SJSA1 (cell line): ENCODE measurements at regions not wholly inside any gene's neighbourhood (a gene's known extent, or its start where the extent isn't known, plus 50 kb on each side); places are given as distances from the start of the nearest gene placed in this dataset.

Source experiments
- DNase-seq, 2 experiments: peaks; one replicate each; pipeline ENCODE4 v3.0.0-alpha.2; 2015 to 2020; ENCODE audit warnings: low spot score in 2 of 2, low read depth in 1 of 2
- H3K27ac ChIP-seq: fragments of 250-450 bp; sonication (Bioruptor Pico); 2 replicates; pipeline ENCODE4 v1.5.1; 2020; ENCODE audit warnings: mild to moderate bottlenecking, moderate library complexity
- H3K27me3 ChIP-seq: fragments of 250-450 bp; sonication (Bioruptor Pico); replicated peaks from 2 replicates; pipeline ENCODE4 v1.5.1; 2020; ENCODE audit warnings: mild to moderate bottlenecking, moderate library complexity
- H3K36me3 ChIP-seq: fragments of 250-450 bp; sonication (Bioruptor Pico); 2 replicates; pipeline ENCODE4 v1.5.1; 2020; ENCODE audit warnings: mild to moderate bottlenecking
- H3K4me1 ChIP-seq: fragments of 250-450 bp; sonication (Bioruptor Pico); replicated peaks from 2 replicates; pipeline ENCODE4 v1.6.1; 2021; ENCODE audit warnings: mild to moderate bottlenecking
- H3K4me3 ChIP-seq: fragments of 250-450 bp; sonication (Bioruptor Pico); 2 replicates; pipeline ENCODE4 v1.5.1; 2020; ENCODE audit warnings: mild to moderate bottlenecking
- H3K9me3 ChIP-seq: fragments of 250-450 bp; sonication (Bioruptor Pico); replicated peaks from 2 replicates; pipeline ENCODE4 v1.5.1; 2020; ENCODE audit warnings: mild to moderate bottlenecking

DNA sequence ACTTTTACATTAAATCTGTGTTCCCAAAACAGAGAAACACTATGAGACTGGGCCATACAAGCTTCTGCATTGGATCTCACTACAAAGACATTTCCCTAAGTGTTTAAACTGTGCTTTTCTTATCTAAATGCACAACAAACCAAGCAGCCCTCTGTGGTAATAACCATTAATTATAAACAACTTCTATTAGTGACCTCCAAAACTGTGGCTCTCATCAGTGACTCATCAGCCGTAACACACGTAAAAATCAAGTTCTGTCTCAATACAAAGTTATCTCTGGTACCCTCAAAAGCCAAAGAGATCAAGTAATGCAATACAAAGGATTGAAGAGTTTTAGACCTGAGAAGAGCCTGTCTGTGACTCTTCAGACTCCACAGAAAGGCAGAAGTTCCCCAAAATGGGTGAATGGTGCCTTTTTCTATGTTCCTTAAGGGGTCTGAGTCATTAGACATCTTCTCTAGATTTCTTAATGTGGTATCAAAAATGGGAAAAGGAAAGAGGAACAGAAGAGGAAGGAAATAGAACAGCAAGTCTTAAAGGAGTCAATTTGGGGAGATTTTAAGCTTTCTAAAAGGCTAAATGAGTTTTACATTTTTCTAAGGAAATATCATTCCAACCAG is 189.8 kb upstream of the PPP1R2C start:
- Histone ChIP-seq H3K4me1 (no peaks in the 10 kb centered on the region), H3K9me3 (no peaks in the 10 kb centered on the region), H3K27me3 (no peaks in the 10 kb centered on the region), H3K27ac (no peak overlapping the region), H3K36me3 (no peaks in the 10 kb centered on the region), H3K4me3 (no peak overlapping the region)
- no peak for DNase-seq

GRCh38 chrX:42973321-42973720 is 195.4 kb upstream of the PPP1R2C start:
- no peak for DNase-seq
- no peaks in the 10 kb centered on the region for H3K9me3 ChIP-seq
- no peaks in the 10 kb centered on the region for H3K27me3 ChIP-seq
- H3K4me3 ChIP-seq: no peak overlapping the region
- no peaks in the 10 kb centered on the region for H3K36me3 ChIP-seq
- H3K27ac ChIP-seq: no peak overlapping the region
- no peaks in the 10 kb centered on the region for H3K4me1 ChIP-seq

DNA sequence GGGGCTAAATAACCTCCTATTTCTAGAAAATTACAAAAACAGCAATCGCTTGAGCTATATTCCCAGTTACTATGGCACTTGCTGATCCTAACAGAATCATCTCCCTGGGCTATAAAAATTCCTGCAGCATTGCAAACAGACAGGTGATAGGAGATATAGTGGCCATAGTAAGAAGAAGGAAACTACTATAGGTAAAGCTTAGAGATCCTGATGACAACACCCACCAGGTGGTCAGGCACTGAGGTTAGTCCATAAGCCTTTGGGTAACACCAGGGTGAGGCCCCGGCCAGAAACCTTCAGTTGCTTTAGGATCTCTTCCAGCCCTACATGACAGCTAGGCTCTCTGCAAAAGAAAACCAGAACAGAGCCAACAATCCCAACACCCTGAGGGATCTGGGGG is 197.9 kb upstream of the PPP1R2C start:
- H3K9me3 ChIP-seq: no peaks in the 10 kb centered on the region
- DNase-seq: no peak
- no peaks in the 10 kb centered on the region for H3K27me3 ChIP-seq
- no peaks in the 10 kb centered on the region for H3K4me1 ChIP-seq
- no peak overlapping the region for H3K27ac ChIP-seq
- H3K4me3 ChIP-seq: no peak overlapping the region
- no peaks in the 10 kb centered on the region for H3K36me3 ChIP-seq

- no peak overlapping the region for H3K27ac ChIP-seq
- no peaks in the 10 kb centered on the region for H3K4me1 ChIP-seq
- H3K9me3 ChIP-seq: no peaks in the 10 kb centered on the region
- DNase-seq: no peak
- H3K36me3 ChIP-seq: no peaks in the 10 kb centered on the region
- H3K27me3 ChIP-seq: no peaks in the 10 kb centered on the region
- no peak overlapping the region for H3K4me3 ChIP-seq
These were observed 198.9 kb upstream of the PPP1R2C start for GRCh38 chrX:42976746-42977366.

- H3K4me3 ChIP-seq: no peak overlapping the region
- H3K4me1 ChIP-seq: no peaks in the 10 kb centered on the region
- no peaks in the 10 kb centered on the region for H3K36me3 ChIP-seq
- H3K27me3 ChIP-seq: no peaks in the 10 kb centered on the region
- H3K27ac ChIP-seq: no peak overlapping the region
- DNase-seq: no peak
- H3K9me3 ChIP-seq: no peaks in the 10 kb centered on the region
These were observed 200.9 kb upstream of the PPP1R2C start for GRCh38 chrX:42978655-42979379.

DNA sequence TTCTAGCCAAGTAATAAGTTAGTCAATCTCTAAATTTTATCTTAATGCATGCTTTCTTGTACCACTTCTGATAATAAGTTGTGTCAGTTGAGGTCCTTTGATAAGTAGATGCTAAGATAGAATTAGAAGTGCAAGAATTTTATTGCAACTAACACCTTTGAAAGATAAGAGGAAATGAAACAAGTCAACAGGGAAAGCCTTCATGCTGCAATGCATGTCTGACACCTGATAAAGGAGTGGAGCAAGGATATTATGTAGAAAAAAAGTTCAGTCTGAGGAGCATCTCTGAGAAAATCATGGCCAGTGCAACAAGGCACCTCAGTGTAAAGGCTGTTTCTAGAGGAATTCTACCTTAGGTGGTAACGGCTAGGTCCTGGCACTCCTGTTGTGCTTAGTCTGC is 210.7 kb upstream of the PPP1R2C start:
- Histone ChIP-seq H3K4me1 (no peaks in the 10 kb centered on the region; the same call in 1 of the 2 replicates), H3K27me3 (no peaks in the 10 kb centered on the region), H3K4me3 (no peak overlapping the region), H3K9me3 (no peaks in the 10 kb centered on the region), H3K36me3 (no peaks in the 10 kb centered on the region), H3K27ac (no peak overlapping the region)
- no peak for DNase-seq

GRCh38 chrX:42992199-42992943 is 214.4 kb upstream of the PPP1R2C start:
- H3K27ac ChIP-seq: no peak overlapping the region
- H3K4me1 ChIP-seq: no peaks in the 10 kb centered on the region; the same call in 1 of the 2 replicates
- no peaks in the 10 kb centered on the region for H3K9me3 ChIP-seq
- H3K27me3 ChIP-seq: no peaks in the 10 kb centered on the region
- DNase-seq: peak in 1 of 2 experiments; percentile 5
- H3K36me3 ChIP-seq: no peaks in the 10 kb centered on the region
- H3K4me3 ChIP-seq: no peak overlapping the region

DNA sequence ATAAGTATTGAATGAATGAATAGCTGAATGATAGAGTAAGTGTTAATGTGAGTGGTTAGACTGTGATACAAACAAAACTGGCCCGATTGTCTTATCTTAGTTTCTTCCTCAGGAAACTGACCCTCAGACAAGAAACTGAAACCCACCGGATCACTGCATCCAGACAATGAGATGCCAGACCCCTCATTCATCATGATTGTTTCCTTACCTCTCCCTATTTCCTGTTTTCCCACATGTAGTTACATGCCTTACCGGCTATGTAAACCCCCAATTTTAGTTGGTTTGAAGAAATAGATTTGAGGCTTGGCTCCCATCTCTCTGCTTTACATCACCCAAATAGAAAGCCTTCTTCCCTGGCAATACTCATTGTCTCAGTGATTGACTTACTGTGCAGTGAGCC is 218.9 kb upstream of the PPP1R2C start:
- Histone ChIP-seq H3K4me1 (no peaks in the 10 kb centered on the region; the same call in 1 of the 2 replicates), H3K27me3 (no peaks in the 10 kb centered on the region), H3K4me3 (no peak overlapping the region), H3K9me3 (no peaks in the 10 kb centered on the region), H3K27ac (no peak overlapping the region), H3K36me3 (no peaks in the 10 kb centered on the region)
- no peak for DNase-seq

- Histone ChIP-seq H3K27ac (no peak overlapping the region), H3K36me3 (no peaks in the 10 kb centered on the region), H3K4me3 (no peak overlapping the region), H3K4me1 (no peaks in the 10 kb centered on the region), H3K27me3 (no peaks in the 10 kb centered on the region), H3K9me3 (no peaks in the 10 kb centered on the region)
- DNase-seq: no peak
These were observed 222.2 kb upstream of the PPP1R2C start for GRCh38 chrX:43000121-43000520.

DNA sequence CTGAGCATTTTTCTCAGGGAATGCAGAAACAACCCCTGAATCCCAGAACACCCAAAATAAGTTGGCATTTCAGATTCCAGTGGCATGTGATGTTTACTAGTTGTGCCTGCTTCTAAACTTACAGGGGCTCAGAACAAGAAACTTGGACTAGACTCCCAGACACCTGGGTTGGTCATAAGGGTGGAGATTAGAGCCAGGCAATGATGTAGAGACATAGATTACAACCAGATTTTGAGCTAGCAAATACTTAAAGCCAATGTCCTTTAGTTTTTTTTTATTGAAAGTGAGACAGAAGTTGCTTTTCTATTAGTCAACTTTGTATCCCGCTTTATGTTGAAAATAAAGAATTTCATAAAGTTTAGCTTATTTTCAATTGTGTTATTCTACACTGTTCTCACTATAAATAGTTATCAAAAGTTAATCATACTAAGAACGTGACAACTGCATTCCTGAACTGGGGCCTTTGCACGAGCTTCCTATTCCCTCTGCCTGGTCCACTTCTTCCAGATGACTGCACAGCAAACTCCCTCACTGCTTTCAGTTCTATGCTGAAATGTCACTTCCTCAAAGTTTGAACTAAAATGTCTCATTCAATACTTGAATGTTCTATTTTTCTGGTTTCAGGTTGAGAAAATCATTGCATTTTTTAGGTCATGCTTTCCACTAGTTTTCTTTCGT is 224.7 kb upstream of the PPP1R2C start:
- H3K36me3 ChIP-seq: no peaks in the 10 kb centered on the region
- no peaks in the 10 kb centered on the region for H3K27me3 ChIP-seq
- H3K4me3 ChIP-seq: no peak overlapping the region
- H3K27ac ChIP-seq: no peak overlapping the region
- no peaks in the 10 kb centered on the region for H3K9me3 ChIP-seq
- no peaks in the 10 kb centered on the region for H3K4me1 ChIP-seq
- no peak for DNase-seq

DNA sequence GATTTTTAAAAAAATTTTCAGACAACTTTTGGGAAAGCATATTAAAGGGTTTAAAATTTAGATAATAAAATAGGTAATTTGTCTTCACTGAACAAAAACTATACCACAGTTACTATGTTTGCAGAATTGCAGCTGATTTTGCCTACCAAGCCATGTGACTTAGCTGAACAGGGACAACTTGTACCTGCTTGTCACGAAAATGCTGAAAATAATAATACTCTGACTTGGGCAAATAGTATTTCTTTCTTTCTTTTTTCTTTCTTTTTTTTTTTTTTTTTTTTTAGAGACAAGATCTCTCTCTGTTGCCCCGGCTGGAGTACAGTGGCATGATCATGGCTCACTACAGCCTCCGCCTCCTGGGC is 225.2 kb upstream of the PPP1R2C start:
- no peaks in the 10 kb centered on the region for H3K27me3 ChIP-seq
- H3K4me3 ChIP-seq: no peak overlapping the region
- no peaks in the 10 kb centered on the region for H3K36me3 ChIP-seq
- H3K27ac ChIP-seq: no peak overlapping the region
- no peak for DNase-seq
- no peaks in the 10 kb centered on the region for H3K4me1 ChIP-seq
- H3K9me3 ChIP-seq: no peaks in the 10 kb centered on the region

DNA sequence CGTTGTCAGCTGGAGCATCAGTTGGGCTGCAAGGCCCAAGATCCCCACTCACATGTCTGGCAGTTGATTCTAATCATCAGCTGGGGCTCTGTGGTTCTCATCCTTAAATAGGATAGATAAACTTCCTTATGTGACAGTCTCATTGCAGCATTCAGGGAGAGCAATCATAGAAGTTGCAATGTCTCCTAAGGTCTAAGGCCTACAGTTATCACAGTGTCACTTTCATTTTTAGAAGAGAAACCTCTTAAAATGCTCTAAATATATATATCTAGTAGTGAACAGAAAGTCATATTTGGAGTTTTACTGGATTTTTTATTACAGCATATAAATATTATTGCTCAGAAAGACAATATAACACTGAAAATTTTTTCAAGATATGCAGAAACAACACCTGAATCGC is 226.0 kb upstream of the PPP1R2C start:
- Histone ChIP-seq H3K27me3 (no peaks in the 10 kb centered on the region), H3K27ac (no peak overlapping the region), H3K4me1 (no peaks in the 10 kb centered on the region), H3K4me3 (no peak overlapping the region), H3K9me3 (no peaks in the 10 kb centered on the region), H3K36me3 (no peaks in the 10 kb centered on the region)
- no peak for DNase-seq

GRCh38 chrX:43005561-43005960 is 227.6 kb upstream of the PPP1R2C start:
- no peaks in the 10 kb centered on the region for H3K27me3 ChIP-seq
- no peak for DNase-seq
- no peaks in the 10 kb centered on the region for H3K9me3 ChIP-seq
- no peak overlapping the region for H3K4me3 ChIP-seq
- no peaks in the 10 kb centered on the region for H3K4me1 ChIP-seq
- no peak overlapping the region for H3K27ac ChIP-seq
- H3K36me3 ChIP-seq: no peaks in the 10 kb centered on the region
